Activated CD8-positive, alpha-beta T cell treated with anti-CD3 and anti-CD28 coated beads for 36 hours (primary cell): ENCODE measurements at regions not wholly inside any gene's neighbourhood (a gene's known extent, or its start where the extent isn't known, plus 50 kb on each side); places are given as distances from the start of the nearest gene placed in this dataset.
"Not testable (repeated sequence)": the region's sequence is repeated elsewhere in the genome, so short reads cannot be mapped to it uniquely, and the experiment has no call there.

ENCODE experiments used
- ATAC-seq: fragments of 200-7000 bp; cut with Tn5 transposase; one replicate; pipeline ENCODE4 v1.10.0; 2021; ENCODE audit warnings: mild to moderate bottlenecking, moderate library complexity
- CTCF ChIA-PET: fragments of 350-600 bp; sonication (Branson Sonifier 250); formaldehyde crosslinking; loops from one replicate; lab custom pipeline; 2021; ENCODE audit warnings: antibody characterized with exemption; lab: Charles Lee
- POLR2A ChIA-PET: fragments of 350-600 bp; sonication (Branson Sonifier 250); formaldehyde crosslinking; loops from one replicate; lab custom pipeline; 2021; ENCODE audit warnings: antibody characterized with exemption; lab: Charles Lee
- DNase-seq: peaks from one replicate; pipeline ENCODE4 v3.0.0-alpha.2; 2020
- H3K27ac Mint-ChIP-seq: one replicate; pipeline ENCODE4 v1.8.0; 2021; ENCODE audit warnings: mild to moderate bottlenecking, mixed read lengths
- H3K27me3 Mint-ChIP-seq: one replicate; pipeline ENCODE4 v1.8.0; 2021; ENCODE audit warnings: mixed read lengths
- H3K36me3 Mint-ChIP-seq: one replicate; pipeline ENCODE4 v1.8.0; 2021; ENCODE audit warnings: low read depth, mixed read lengths
- H3K4me1 Mint-ChIP-seq: one replicate; pipeline ENCODE4 v1.8.0; 2021; ENCODE audit warnings: low read depth, mixed read lengths
- H3K4me3 Mint-ChIP-seq: one replicate; pipeline ENCODE4 v1.8.0; 2021; ENCODE audit warnings: mild to moderate bottlenecking, moderate library complexity, mixed read lengths
- H3K9me3 Mint-ChIP-seq: one replicate; pipeline ENCODE4 v1.8.0; 2021; ENCODE audit warnings: mixed read lengths
- intact Hi-C: fragments of 100-400 bp; cut with micrococcal nuclease; formaldehyde crosslinking; loops from one replicate; pipeline ENCODE4 v1.10.0; 2022
- TF ChIP-seq, protein P1 (sequence below): fragments of 200-600 bp; IDR thresholded peaks from one replicate; pipeline ENCODE4 v1.8.0; 2022; ENCODE audit warnings: antibody characterized with exemption, mild to moderate bottlenecking

DNA sequence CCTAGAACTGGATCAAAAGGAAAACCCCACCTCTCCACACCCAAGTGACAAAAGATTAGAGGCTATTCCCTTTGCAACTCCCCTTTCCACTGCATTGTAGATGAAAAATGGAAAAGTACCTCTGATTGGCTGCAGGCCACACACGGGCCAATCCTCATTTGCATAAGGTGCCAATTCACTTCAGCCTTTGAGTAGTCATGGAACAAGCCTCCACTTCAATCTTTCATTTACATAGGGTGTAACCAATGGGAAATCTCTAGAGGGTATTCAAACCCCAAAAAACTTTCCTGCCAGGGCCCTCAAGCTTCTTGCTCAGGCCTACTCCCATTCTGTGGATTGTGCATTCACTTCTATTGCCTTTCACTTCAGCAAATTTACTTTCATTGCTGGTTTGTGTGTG is 122.3 kb upstream of the KCND3 start:
- Mint-ChIP-seq H3K4me1 (peaks cover 4% of the 10 kb centered on the region), H3K9me3 (no peaks in the 10 kb centered on the region), H3K27me3 (peaks cover 18% of the 10 kb centered on the region), H3K36me3 (no peaks in the 10 kb centered on the region), H3K27ac (no peak overlapping the region), H3K4me3 (no peak overlapping the region)
- no peak for DNase-seq
- ATAC-seq: no peak
- ChIA-PET CTCF (no interaction called here), POLR2A (interaction anchor here (0.8 kb wide), 1 partner anchor 10 kb away, joined by 3 read pairs; no protein-coding TSS in a partner anchor)
- TF ChIP-seq, protein P1, sequence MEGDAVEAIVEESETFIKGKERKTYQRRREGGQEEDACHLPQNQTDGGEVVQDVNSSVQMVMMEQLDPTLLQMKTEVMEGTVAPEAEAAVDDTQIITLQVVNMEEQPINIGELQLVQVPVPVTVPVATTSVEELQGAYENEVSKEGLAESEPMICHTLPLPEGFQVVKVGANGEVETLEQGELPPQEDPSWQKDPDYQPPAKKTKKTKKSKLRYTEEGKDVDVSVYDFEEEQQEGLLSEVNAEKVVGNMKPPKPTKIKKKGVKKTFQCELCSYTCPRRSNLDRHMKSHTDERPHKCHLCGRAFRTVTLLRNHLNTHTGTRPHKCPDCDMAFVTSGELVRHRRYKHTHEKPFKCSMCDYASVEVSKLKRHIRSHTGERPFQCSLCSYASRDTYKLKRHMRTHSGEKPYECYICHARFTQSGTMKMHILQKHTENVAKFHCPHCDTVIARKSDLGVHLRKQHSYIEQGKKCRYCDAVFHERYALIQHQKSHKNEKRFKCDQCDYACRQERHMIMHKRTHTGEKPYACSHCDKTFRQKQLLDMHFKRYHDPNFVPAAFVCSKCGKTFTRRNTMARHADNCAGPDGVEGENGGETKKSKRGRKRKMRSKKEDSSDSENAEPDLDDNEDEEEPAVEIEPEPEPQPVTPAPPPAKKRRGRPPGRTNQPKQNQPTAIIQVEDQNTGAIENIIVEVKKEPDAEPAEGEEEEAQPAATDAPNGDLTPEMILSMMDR: no peak
- intact Hi-C loops: no loop called here

- TF ChIP-seq, protein P1: no peak
- POLR2A ChIA-PET: no interaction called here
- DNase-seq (peak; percentile 3), ATAC-seq (peak; percentile 45)
- Mint-ChIP-seq H3K27ac (no peak overlapping the region), H3K9me3 (no peaks in the 10 kb centered on the region), H3K4me3 (no peak overlapping the region), H3K27me3 (peaks cover 25% of the 10 kb centered on the region), H3K4me1 (peaks cover 4% of the 10 kb centered on the region), H3K36me3 (no peaks in the 10 kb centered on the region)
- intact Hi-C loops: no loop called here
- CTCF ChIA-PET: no interaction called here
Measured at GRCh38 chr1:112114540-112114939, 125.1 kb upstream of the KCND3 start.

DNA sequence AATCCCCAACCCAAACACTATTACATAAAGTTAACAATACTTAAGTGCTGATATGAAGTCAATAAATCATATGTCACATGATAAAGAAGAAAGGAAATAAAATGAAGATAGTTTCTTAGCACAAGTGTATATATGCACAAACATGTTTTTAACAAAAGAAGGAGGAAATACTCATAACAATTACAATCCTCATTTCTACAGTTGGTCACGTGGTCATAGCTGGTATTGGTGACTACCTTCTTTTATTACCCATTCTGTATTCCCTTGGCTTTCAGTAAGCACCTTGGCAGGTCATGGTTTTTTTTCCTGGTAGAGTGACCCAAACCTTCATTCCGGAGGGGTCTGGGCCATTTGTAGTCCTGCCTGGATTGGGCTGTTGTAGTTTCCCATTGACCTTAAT is 137.1 kb upstream of the KCND3 start:
- CTCF ChIA-PET: no interaction called here
- TF ChIP-seq, protein P1: no peak
- Mint-ChIP-seq H3K9me3 (no peaks in the 10 kb centered on the region), H3K27me3 (peaks cover 4% of the 10 kb centered on the region), H3K4me1 (no peaks in the 10 kb centered on the region), H3K27ac (no peak overlapping the region), H3K36me3 (no peaks in the 10 kb centered on the region), H3K4me3 (no peak overlapping the region)
- no peak for ATAC-seq
- DNase-seq: no peak
- intact Hi-C loops: no loop called here
- POLR2A ChIA-PET: no interaction called here

DNA sequence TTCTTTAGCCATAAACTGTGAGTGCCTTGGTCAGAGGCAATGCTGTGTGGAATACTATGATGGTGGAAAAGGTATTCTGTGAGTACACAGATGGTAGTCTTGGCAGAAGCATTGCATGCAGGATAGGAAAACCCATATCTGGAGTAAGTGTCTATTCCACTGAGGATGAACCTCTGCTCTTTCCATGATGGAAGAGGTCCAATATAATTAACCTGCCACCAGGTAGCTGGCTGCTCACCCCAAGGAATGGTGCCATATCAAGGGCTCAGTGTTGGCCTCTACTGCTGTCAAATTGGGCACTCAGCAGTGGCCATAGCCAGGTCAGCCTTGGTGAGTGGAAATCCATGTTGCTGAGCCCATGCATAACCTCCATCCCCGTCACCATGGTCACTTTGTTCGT is 138.1 kb upstream of the KCND3 start:
- CTCF ChIA-PET, H3K9me3 Mint-ChIP-seq: not testable (repeated sequence)

DNA sequence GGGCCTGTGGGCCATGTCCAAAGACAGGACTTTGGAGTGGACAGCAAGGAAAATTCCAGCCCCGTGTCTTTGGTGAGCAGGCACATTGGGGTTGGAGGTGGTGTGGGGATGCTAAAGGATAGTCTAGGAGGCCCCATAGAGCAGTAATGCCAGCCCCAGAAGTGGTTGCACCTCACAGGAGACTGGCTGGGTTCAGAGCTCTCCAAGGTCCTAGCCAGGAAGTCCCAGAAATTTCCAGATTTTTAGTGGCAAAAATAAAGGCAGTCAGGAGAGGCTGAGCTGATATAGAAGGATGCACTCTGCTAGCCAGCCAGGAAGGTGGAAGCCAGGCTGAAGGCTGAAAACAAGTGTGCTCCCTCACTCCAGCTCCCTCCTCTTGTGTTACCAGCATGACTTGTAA is 144.0 kb upstream of the KCND3 start:
- Mint-ChIP-seq H3K27ac (no peak overlapping the region), H3K4me3 (no peak overlapping the region), H3K27me3 (peaks cover 5% of the 10 kb centered on the region), H3K4me1 (no peaks in the 10 kb centered on the region), H3K9me3 (no peaks in the 10 kb centered on the region), H3K36me3 (no peaks in the 10 kb centered on the region)
- ATAC-seq (no peak), DNase-seq (no peak)
- POLR2A ChIA-PET: no interaction called here
- TF ChIP-seq, protein P1: no peak
- CTCF ChIA-PET: no interaction called here
- intact Hi-C loops: no loop called here

More for the DNA sequence above, 138.1 kb upstream of the KCND3 start:
- H3K36me3 Mint-ChIP-seq, H3K27ac Mint-ChIP-seq, H3K4me1 Mint-ChIP-seq, POLR2A ChIA-PET, H3K27me3 Mint-ChIP-seq, intact Hi-C loops, H3K4me3 Mint-ChIP-seq, ATAC-seq, DNase-seq: not testable (repeated sequence)

DNA sequence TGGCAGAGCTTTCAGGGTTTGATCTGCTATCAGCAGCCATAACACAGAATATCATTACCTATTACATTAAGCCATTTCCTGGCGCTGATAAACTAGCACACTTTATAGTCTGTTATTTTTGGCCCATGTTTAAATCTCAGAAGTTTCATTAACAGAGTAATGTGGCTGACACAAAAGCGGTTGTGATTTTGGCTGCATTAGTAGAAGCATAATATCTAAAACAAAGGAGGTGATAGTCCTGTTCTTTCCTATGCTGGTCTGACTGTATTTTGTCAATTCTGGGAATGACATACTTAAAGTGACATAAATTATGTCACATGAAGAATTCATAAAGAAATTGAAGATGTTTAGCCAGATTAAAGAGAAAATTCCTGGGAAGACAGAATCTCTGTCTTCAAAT is 151.3 kb upstream of the KCND3 start:
- Mint-ChIP-seq H3K27me3 (peaks cover 12% of the 10 kb centered on the region), H3K9me3 (no peaks in the 10 kb centered on the region), H3K4me1 (no peaks in the 10 kb centered on the region), H3K27ac (no peak overlapping the region), H3K36me3 (no peaks in the 10 kb centered on the region), H3K4me3 (no peak overlapping the region)
- ChIA-PET CTCF (no interaction called here), POLR2A (no interaction called here)
- ATAC-seq (no peak), DNase-seq (no peak)
- intact Hi-C loops: no loop called here
- TF ChIP-seq, protein P1: no peak
